ENCODE measurements at regions not wholly inside any gene's neighbourhood (a gene's known extent, or its start where the extent isn't known, plus 50 kb on each side); places are given as distances from the start of the nearest gene placed in this dataset.
"Not testable (repeated sequence)": the region's sequence is repeated elsewhere in the genome, so short reads cannot be mapped to it uniquely, and the experiment has no call there.

DNA sequence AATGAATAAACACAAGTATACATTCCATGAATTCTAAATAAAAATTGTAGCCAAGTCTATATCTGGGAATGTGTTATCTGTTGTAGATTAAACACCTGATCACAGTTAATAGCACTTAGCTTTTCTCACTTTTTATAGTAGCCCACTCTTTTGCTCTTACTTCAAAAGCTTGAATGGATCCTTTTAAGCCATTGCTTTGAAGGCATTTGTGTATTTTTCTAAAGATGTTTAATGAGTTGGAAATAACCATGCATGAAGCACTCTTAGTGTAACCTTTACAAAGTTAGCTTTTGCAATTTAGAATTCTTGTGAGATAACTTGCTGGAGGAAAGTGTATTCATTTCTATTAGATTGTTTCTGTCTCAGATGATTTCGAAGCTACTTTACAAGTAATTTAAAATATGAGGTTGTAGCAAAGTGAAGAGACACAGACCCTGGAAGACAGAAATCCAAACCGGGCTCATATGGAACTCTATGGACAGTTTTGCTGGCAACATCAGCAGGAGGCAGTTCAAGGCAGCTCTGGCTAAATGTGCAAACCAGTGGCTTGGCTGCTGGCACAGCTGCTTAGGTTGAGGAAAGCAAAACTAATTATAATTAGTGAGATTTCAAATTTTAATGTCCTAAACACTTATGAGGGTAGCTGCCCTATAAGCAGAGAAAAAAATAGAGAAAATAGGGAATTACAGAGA is 469.8 kb upstream of the ZEB2 start:
- intact Hi-C loops (cut with micrococcal nuclease): no loop called here
- no peaks in the 10 kb centered on the region for H3K4me1 Mint-ChIP-seq (ENCODE audit: low read depth)
- no peak overlapping the region for H3K4me3 Mint-ChIP-seq (ENCODE audit: low read depth)
- no peaks in the 10 kb centered on the region for H3K9me3 Mint-ChIP-seq
- H3K27me3 Mint-ChIP-seq (ENCODE audit: low read depth): no peaks in the 10 kb centered on the region
- DNase-seq (ENCODE audit: low spot score): no peak
- H3K36me3 Mint-ChIP-seq (ENCODE audit: low read depth): no peaks in the 10 kb centered on the region
- H3K27ac Mint-ChIP-seq: no peak overlapping the region

DNA sequence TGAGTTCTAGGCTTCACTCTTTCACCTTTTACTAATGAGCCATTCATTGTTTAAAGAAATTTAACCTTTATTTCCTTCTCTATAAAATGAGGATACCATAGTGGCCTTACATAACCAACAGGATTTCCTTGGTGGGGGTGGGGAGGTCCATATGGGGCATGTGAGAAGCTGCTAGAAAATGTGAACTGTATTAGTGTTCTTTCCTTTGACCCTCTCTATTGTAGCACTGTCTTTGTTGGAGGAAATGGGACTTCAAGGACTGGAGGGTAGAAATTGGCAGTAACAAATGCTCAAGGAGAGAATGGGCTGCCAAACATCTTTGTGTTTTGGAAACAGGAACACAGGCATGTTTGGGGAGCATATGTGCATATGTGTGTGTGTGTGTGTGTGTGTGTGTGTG is 468.7 kb upstream of the ZEB2 start:
- DNase-seq (ENCODE audit: low spot score): no peak
- Mint-ChIP-seq H3K27me3 (ENCODE audit: low read depth) (no peaks in the 10 kb centered on the region), H3K4me1 (ENCODE audit: low read depth) (no peaks in the 10 kb centered on the region), H3K9me3 (no peaks in the 10 kb centered on the region), H3K4me3 (ENCODE audit: low read depth) (no peak overlapping the region), H3K36me3 (ENCODE audit: low read depth) (no peaks in the 10 kb centered on the region), H3K27ac (no peak overlapping the region)
- intact Hi-C loops (cut with micrococcal nuclease): no loop called here

DNA sequence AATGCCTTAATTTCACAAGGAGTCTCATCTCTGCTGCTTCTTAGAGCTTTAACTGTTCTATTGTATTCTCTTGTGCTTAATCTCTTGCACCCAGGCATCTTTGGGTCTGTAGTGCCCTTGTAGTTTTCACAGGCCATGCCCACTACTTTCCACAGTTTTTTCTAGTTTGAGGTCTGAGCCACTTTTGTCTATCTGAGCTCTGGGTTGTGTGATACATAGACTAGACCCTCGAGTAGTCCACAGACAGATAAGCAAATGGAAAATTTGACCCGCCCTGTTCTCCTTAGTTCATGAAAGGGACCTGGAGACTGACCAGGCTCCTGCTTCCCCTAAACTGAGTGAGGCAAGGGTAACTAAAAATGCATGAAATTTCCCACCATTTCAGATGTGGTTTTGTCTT is 466.8 kb upstream of the ZEB2 start:
- no peak overlapping the region for H3K4me3 Mint-ChIP-seq (ENCODE audit: low read depth)
- H3K4me1 Mint-ChIP-seq (ENCODE audit: low read depth): no peaks in the 10 kb centered on the region
- intact Hi-C loops (cut with micrococcal nuclease): no loop called here
- DNase-seq (ENCODE audit: low spot score): no peak
- H3K27ac Mint-ChIP-seq: no peak overlapping the region
- H3K9me3 Mint-ChIP-seq: no peaks in the 10 kb centered on the region
- no peaks in the 10 kb centered on the region for H3K36me3 Mint-ChIP-seq (ENCODE audit: low read depth)
- H3K27me3 Mint-ChIP-seq (ENCODE audit: low read depth): no peaks in the 10 kb centered on the region

DNA sequence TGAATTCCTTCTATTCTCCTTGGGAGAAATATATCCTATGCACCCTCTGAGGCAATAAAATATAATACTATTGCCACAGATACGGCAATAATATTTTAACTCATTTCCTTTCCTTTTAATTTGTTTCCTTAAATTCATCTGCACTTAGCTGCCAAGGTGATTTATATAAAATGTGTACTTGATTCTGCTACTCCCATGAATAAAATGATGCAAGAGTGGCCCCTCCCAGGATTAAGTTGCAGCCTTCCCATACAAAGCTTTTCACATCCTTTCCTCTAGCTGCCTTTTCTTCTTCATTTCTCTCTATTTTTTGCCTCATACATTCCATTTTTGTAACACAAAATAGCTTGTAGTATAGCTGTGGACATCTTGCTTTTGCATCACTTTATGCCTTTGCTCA is 464.1 kb upstream of the ZEB2 start:
- Mint-ChIP-seq H3K27me3 (ENCODE audit: low read depth) (no peaks in the 10 kb centered on the region), H3K36me3 (ENCODE audit: low read depth) (no peaks in the 10 kb centered on the region), H3K27ac (no peak overlapping the region), H3K4me3 (ENCODE audit: low read depth) (no peak overlapping the region), H3K4me1 (ENCODE audit: low read depth) (no peaks in the 10 kb centered on the region), H3K9me3 (no peaks in the 10 kb centered on the region)
- intact Hi-C loops (cut with micrococcal nuclease): no loop called here
- no peak for DNase-seq (ENCODE audit: low spot score)

DNA sequence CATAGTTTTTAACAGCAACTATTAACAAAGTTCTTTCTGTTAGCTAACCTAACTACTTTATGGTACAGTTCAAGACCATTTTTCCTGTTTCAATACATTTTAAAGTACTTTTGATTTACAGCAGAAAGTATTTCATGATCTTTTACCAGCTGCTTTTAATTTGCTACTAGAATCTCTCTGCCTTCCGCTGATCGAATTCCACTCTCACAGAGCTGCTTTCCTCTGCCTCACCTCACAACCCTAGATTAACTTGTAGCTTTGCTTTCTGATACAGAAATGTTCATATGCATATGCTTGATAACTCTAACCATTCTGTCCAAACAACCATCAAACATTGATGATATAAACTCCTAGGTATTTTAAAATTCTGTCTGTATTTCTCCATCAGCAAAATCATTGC is 463.2 kb upstream of the ZEB2 start:
- no peak for DNase-seq (ENCODE audit: low spot score)
- intact Hi-C loops (cut with micrococcal nuclease): no loop called here
- Mint-ChIP-seq H3K27me3 (ENCODE audit: low read depth) (no peaks in the 10 kb centered on the region), H3K4me1 (ENCODE audit: low read depth) (no peaks in the 10 kb centered on the region), H3K9me3 (no peaks in the 10 kb centered on the region), H3K27ac (no peak overlapping the region), H3K4me3 (ENCODE audit: low read depth) (no peak overlapping the region), H3K36me3 (ENCODE audit: low read depth) (no peaks in the 10 kb centered on the region)

DNA sequence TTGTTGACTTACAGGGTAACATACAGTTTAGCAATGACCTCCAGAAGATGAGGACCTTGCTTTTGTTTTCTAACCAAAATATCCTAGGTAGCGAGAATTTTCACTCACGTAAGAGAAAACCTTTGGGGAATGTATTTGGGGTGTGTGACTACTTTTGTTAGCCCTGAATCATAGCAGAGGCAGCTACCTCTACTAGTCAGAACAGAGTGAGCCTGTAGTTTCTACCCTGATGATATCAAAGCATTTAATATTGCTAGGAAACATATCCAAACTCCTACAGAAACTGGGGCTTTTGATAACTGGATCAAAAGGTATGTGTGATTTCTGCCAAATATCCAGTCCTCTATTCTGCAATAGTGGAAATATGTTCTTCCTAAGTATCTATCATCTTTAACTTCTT is 462.6 kb upstream of the ZEB2 start:
- Mint-ChIP-seq H3K27ac (no peak overlapping the region), H3K27me3 (ENCODE audit: low read depth) (no peaks in the 10 kb centered on the region), H3K36me3 (ENCODE audit: low read depth) (no peaks in the 10 kb centered on the region), H3K4me1 (ENCODE audit: low read depth) (no peaks in the 10 kb centered on the region), H3K4me3 (ENCODE audit: low read depth) (no peak overlapping the region), H3K9me3 (no peaks in the 10 kb centered on the region)
- DNase-seq (ENCODE audit: low spot score): no peak
- intact Hi-C loops (cut with micrococcal nuclease): no loop called here

DNA sequence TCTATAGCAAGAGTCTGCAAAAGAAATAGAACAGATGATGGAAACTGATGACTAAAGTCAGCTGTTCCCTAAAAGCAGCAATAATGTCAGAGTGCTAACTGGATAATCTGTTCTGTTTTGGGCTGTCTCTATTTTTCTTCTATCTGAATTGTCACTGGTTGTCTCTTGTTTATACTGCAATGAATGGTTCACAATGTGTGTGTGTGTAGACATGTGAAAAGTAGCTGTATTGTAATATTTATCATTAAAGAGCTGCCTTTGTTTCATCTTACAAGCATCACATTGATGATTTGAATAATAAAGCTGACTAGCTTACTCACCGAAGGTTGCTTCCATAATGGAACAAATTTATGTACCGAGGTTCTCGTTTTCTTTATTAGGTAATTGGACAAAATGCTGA is 456.0 kb upstream of the ZEB2 start:
- Mint-ChIP-seq H3K36me3 (ENCODE audit: low read depth) (no peaks in the 10 kb centered on the region), H3K4me3 (ENCODE audit: low read depth) (no peak overlapping the region), H3K27ac (no peak overlapping the region), H3K9me3 (no peaks in the 10 kb centered on the region), H3K4me1 (ENCODE audit: low read depth) (no peaks in the 10 kb centered on the region), H3K27me3 (ENCODE audit: low read depth) (no peaks in the 10 kb centered on the region)
- DNase-seq (ENCODE audit: low spot score): no peak
- intact Hi-C loops (cut with micrococcal nuclease): no loop called here

DNA sequence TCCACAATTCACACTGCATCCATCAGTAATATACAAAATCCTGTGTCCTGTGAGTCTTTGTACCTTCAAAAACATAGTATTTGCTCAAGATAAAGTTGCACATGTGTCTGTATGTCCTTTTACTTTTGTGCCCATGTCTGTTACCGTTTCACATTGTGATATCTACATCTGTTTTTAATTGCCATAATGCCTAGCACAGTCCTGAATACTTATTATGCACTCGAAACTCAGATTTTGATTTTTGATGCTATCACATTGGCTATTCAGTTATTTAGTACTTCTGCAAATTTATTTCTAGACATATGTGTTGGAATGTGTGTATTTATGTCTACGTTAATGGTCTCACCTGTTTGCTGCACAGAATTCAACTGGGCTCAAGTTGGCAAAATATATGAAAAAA is 452.8 kb upstream of the ZEB2 start:
- no peaks in the 10 kb centered on the region for H3K4me1 Mint-ChIP-seq (ENCODE audit: low read depth)
- H3K36me3 Mint-ChIP-seq (ENCODE audit: low read depth): no peaks in the 10 kb centered on the region
- intact Hi-C loops (cut with micrococcal nuclease): no loop called here
- H3K27ac Mint-ChIP-seq: no peak overlapping the region
- no peak overlapping the region for H3K4me3 Mint-ChIP-seq (ENCODE audit: low read depth)
- DNase-seq (ENCODE audit: low spot score): no peak
- H3K27me3 Mint-ChIP-seq (ENCODE audit: low read depth): no peaks in the 10 kb centered on the region
- peaks cover 6% of the 10 kb centered on the region for H3K9me3 Mint-ChIP-seq

DNA sequence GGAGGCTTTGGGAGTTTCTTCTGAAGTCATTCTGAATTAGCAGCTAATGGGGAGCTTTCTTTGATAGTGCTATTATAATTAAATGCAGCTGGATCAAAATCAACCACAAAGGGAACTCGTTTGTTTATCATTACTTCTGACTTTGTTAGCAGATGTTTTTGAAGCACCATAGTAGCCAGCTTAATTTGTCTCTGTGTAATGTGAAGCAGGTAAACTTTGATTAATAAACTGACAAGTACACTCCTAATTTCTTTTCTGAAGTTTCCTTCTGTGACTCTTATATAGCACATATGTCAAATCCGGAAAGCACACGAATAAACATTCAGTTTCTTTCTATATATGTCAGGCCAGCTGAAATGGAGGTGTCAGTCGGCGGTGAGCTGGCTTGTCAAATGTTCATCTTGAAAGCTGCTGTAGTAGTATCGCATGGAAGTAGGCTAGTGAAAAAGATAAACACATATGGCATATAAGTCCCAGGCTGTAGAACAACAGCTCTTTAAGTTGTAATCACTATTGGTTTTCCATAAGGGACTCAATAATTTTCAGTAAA is 451.9 kb upstream of the ZEB2 start:
- peaks cover 6% of the 10 kb centered on the region for H3K9me3 Mint-ChIP-seq
- no peak overlapping the region for H3K27ac Mint-ChIP-seq
- no peak overlapping the region for H3K4me3 Mint-ChIP-seq (ENCODE audit: low read depth)
- intact Hi-C loops (cut with micrococcal nuclease): no loop called here
- no peaks in the 10 kb centered on the region for H3K4me1 Mint-ChIP-seq (ENCODE audit: low read depth)
- no peaks in the 10 kb centered on the region for H3K36me3 Mint-ChIP-seq (ENCODE audit: low read depth)
- no peak for DNase-seq (ENCODE audit: low spot score)
- H3K27me3 Mint-ChIP-seq (ENCODE audit: low read depth): no peaks in the 10 kb centered on the region

DNA sequence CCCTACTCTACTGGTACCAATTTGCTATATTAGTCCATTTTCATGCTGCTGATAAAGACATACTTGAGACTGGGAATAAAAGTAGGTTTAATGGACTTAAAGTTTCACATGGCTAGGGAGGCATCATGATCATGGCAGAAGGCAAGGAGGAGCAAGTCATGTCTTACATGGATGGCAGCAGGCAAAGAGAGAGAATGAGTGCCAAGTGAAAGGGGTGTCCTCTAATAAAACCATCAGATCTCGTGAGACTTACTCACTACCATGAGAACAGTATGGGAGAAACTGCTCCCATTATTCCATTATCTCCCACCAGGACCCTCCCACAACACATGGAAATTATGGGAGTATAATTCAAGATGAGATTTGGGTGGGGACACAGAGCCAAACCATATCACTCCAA is 450.5 kb upstream of the ZEB2 start:
- intact Hi-C loops (cut with micrococcal nuclease); H3K27ac Mint-ChIP-seq: not testable (repeated sequence)

DNA sequence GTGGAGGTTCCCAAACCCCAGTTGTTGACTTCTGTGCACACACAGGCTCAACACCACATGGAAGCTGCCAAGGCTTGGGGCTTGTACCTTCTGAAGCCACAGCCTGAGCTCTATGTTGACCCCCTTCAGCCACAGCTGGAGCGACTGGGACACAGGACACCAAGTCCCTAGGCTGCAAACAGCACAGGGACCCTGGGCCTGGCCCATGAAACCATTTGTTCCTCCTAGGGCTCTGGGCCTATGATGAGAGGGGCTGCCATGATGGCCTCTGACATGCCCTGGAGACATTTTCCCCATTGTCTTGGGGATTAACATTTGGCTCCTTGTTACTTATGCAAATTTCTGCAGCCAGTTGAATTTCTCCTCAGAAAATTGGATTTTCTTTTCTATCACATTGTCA is 449.6 kb upstream of the ZEB2 start:
- intact Hi-C loops (cut with micrococcal nuclease); H3K4me3 Mint-ChIP-seq (ENCODE audit: low read depth); H3K27me3 Mint-ChIP-seq (ENCODE audit: low read depth); DNase-seq (ENCODE audit: low spot score); H3K27ac Mint-ChIP-seq; H3K36me3 Mint-ChIP-seq (ENCODE audit: low read depth); H3K4me1 Mint-ChIP-seq (ENCODE audit: low read depth): not testable (repeated sequence)
- H3K9me3 Mint-ChIP-seq: peaks cover 11% of the 10 kb centered on the region

More for the DNA sequence above, 450.5 kb upstream of the ZEB2 start:
- H3K9me3 Mint-ChIP-seq; H3K4me1 Mint-ChIP-seq (ENCODE audit: low read depth); DNase-seq (ENCODE audit: low spot score); H3K27me3 Mint-ChIP-seq (ENCODE audit: low read depth); H3K4me3 Mint-ChIP-seq (ENCODE audit: low read depth); H3K36me3 Mint-ChIP-seq (ENCODE audit: low read depth): not testable (repeated sequence)

DNA sequence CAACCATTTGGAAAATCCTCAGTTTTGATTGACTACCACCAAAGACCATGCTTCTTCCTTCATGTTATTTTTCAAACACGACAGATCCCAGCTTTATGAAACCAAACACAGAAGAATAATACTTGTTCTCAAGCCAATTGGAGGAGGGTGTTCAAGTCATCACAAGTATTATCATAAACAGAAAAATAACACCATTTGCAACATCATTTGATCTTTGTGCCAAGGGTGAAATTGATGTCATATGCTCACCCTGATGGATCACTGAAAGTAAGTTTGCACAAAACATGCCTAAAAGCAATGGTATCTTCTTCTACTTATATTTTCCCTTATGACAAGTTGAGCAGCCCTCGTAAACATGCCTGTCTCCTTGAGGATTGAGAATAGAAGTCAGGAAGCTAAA is 448.0 kb upstream of the ZEB2 start:
- Mint-ChIP-seq H3K9me3 (peaks cover 13% of the 10 kb centered on the region), H3K4me1 (ENCODE audit: low read depth) (no peaks in the 10 kb centered on the region), H3K4me3 (ENCODE audit: low read depth) (no peak overlapping the region), H3K27me3 (ENCODE audit: low read depth) (no peaks in the 10 kb centered on the region), H3K27ac (no peak overlapping the region), H3K36me3 (ENCODE audit: low read depth) (no peaks in the 10 kb centered on the region)
- intact Hi-C loops (cut with micrococcal nuclease): no loop called here
- DNase-seq (ENCODE audit: low spot score): no peak

DNA sequence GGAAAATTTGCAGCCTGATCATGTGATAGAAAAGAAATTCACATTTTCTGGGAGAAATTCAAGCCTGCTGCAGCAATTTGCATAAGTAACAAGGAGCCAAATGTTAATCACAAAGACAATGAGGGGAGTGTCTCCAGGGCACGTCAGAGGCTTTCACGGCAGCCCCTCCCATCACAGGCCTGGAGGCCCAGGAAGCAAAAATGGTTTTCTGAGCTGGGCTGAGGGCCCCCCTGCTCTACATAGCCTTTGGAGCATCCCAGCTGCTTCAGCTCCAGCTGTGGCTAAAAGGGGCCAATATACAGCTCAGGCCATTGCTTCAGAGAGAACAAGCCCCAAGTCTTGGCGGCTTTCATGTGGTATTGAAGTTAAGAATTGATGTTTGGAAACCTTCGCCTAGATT is 445.3 kb upstream of the ZEB2 start:
- Mint-ChIP-seq H3K27ac (no peak overlapping the region), H3K4me1 (ENCODE audit: low read depth) (no peaks in the 10 kb centered on the region), H3K27me3 (ENCODE audit: low read depth) (no peaks in the 10 kb centered on the region), H3K36me3 (ENCODE audit: low read depth) (no peaks in the 10 kb centered on the region), H3K4me3 (ENCODE audit: low read depth) (no peak overlapping the region), H3K9me3 (peaks cover 11% of the 10 kb centered on the region)
- intact Hi-C loops (cut with micrococcal nuclease): no loop called here
- no peak for DNase-seq (ENCODE audit: low spot score)

DNA sequence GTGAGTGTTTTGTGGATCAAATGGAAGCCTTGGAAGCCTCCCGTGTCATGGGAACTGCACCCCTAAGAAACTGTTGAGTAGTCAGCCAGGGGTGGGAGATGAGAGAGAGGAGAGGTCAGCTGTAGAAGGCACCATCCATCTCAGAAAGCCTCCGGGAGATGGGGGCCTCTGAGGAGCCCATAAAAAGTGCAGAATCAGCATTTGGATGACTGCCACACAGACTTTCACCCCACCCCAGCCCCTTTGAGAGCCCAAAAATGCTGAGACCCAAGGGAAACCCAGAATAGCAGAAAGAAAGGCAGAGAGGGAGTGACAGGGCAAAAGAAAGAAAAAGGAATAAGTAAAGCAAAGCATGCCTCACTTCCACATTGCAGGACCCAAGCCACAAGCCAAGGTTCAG is 443.1 kb upstream of the ZEB2 start:
- Mint-ChIP-seq H3K9me3 (peaks cover 8% of the 10 kb centered on the region), H3K4me3 (ENCODE audit: low read depth) (no peak overlapping the region), H3K4me1 (ENCODE audit: low read depth) (no peaks in the 10 kb centered on the region), H3K27ac (no peak overlapping the region), H3K36me3 (ENCODE audit: low read depth) (no peaks in the 10 kb centered on the region), H3K27me3 (ENCODE audit: low read depth) (no peaks in the 10 kb centered on the region)
- no peak for DNase-seq (ENCODE audit: low spot score)
- intact Hi-C loops (cut with micrococcal nuclease): no loop called here
